ENCODE measurements at regions not wholly inside any gene's neighbourhood (a gene's known extent, or its start where the extent isn't known, plus 50 kb on each side); places are given as distances from the start of the nearest gene placed in this dataset.

DNA sequence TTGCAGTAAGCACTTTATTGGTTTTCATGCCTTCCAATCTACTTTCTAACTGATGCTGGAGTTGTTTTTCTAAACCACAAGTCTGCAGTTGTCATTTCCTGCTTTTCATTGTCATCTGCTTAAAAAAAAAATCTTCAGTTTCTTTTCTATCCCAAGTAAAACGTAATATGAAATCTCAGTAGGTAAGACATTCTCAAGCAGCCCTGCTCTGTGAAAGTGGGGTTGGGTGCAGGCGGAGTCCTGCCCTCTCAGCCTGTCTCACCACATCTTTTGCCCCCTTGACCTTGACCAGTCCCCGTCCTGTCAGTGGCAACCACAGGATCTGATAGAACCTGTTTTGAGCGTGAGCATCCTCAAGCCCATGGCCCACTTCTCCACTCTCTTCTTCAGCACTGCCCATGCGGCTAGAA, 80.0 kb upstream of the CPO start:
- H3K36me3 ChIP-seq (ENCODE audit: control insufficient read depth in 1 of 2, insufficient read depth in 2 of 2, low read length in 2 of 2) = no peaks in the 10 kb centered on the region
- ATAC-seq (no peak), DNase-seq (ENCODE audit: low read depth, low spot score) (no peak)
- TF ChIP-seq EZH2 (IDR thresholded peaks at IDR 0.05) = no peak
- TF ChIP-seq, protein P1, sequence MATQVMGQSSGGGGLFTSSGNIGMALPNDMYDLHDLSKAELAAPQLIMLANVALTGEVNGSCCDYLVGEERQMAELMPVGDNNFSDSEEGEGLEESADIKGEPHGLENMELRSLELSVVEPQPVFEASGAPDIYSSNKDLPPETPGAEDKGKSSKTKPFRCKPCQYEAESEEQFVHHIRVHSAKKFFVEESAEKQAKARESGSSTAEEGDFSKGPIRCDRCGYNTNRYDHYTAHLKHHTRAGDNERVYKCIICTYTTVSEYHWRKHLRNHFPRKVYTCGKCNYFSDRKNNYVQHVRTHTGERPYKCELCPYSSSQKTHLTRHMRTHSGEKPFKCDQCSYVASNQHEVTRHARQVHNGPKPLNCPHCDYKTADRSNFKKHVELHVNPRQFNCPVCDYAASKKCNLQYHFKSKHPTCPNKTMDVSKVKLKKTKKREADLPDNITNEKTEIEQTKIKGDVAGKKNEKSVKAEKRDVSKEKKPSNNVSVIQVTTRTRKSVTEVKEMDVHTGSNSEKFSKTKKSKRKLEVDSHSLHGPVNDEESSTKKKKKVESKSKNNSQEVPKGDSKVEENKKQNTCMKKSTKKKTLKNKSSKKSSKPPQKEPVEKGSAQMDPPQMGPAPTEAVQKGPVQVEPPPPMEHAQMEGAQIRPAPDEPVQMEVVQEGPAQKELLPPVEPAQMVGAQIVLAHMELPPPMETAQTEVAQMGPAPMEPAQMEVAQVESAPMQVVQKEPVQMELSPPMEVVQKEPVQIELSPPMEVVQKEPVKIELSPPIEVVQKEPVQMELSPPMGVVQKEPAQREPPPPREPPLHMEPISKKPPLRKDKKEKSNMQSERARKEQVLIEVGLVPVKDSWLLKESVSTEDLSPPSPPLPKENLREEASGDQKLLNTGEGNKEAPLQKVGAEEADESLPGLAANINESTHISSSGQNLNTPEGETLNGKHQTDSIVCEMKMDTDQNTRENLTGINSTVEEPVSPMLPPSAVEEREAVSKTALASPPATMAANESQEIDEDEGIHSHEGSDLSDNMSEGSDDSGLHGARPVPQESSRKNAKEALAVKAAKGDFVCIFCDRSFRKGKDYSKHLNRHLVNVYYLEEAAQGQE (IDR thresholded peaks at IDR 0.05; ENCODE audit: low read depth) = no peak
- TF ChIP-seq YY1 (IDR thresholded peaks at IDR 0.05; ENCODE audit: extremely low read depth, insufficient replicate concordance, low read depth, low read length) = no peak
- TF ChIP-seq RAD21 (IDR thresholded peaks at IDR 0.05; ENCODE audit: low read depth) = no peak
- TF ChIP-seq, protein P2, sequence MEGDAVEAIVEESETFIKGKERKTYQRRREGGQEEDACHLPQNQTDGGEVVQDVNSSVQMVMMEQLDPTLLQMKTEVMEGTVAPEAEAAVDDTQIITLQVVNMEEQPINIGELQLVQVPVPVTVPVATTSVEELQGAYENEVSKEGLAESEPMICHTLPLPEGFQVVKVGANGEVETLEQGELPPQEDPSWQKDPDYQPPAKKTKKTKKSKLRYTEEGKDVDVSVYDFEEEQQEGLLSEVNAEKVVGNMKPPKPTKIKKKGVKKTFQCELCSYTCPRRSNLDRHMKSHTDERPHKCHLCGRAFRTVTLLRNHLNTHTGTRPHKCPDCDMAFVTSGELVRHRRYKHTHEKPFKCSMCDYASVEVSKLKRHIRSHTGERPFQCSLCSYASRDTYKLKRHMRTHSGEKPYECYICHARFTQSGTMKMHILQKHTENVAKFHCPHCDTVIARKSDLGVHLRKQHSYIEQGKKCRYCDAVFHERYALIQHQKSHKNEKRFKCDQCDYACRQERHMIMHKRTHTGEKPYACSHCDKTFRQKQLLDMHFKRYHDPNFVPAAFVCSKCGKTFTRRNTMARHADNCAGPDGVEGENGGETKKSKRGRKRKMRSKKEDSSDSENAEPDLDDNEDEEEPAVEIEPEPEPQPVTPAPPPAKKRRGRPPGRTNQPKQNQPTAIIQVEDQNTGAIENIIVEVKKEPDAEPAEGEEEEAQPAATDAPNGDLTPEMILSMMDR (IDR thresholded peaks at IDR 0.05 in 2 of 3, conservative IDR thresholded peaks at IDR 0.05 in 1 of 3; ENCODE audit: borderline replicate concordance in 1 of 3, insufficient read depth in 1 of 3, low read depth in 2 of 3, low read length in 2 of 3) = no peak
- no peak for TF ChIP-seq ATF3 (IDR thresholded peaks at IDR 0.05)
- TF ChIP-seq FOSL1 (IDR thresholded peaks at IDR 0.05; ENCODE audit: low read depth) = no peak
- no peak for TF ChIP-seq SRF (IDR thresholded peaks at IDR 0.05; ENCODE audit: low read depth)
- TF ChIP-seq ZBTB33 (IDR thresholded peaks at IDR 0.05; ENCODE audit: extremely low read depth, insufficient replicate concordance, low read length) = no peak
- TF ChIP-seq TCF7L2 (IDR thresholded peaks at IDR 0.05; ENCODE audit: borderline replicate concordance, extremely low read depth, insufficient read depth, insufficient read length) = no peak
- TF ChIP-seq SP1 (IDR thresholded peaks at IDR 0.05; ENCODE audit: low read depth) = no peak
- TF ChIP-seq CEBPB (IDR thresholded peaks at IDR 0.05; ENCODE audit: low read depth) = no peak
- TF ChIP-seq ZFX (IDR thresholded peaks at IDR 0.05) = no peak
- TF ChIP-seq EGR1 (IDR thresholded peaks at IDR 0.05; ENCODE audit: low read depth) = no peak
- TF ChIP-seq POLR2AphosphoS5 (IDR thresholded peaks at IDR 0.05; ENCODE audit: low read depth, low read length) = no peak
- no peak for TF ChIP-seq CBX3 (IDR thresholded peaks at IDR 0.05; ENCODE audit: low read depth)
- TF ChIP-seq ELF1 (IDR thresholded peaks at IDR 0.05; ENCODE audit: borderline replicate concordance, low read depth) = no peak
- TF ChIP-seq SIN3A (IDR thresholded peaks at IDR 0.05; ENCODE audit: low read depth) = no peak
- H3K27me3 ChIP-seq (ENCODE audit: insufficient read depth, low read length) = no peaks in the 10 kb centered on the region
- POLR2A ChIA-PET = no interaction called here
- BruUV-seq (replicated peaks) = no TSS peak
- H3K4me3 ChIP-seq (replicated peaks in 1 of 2; ENCODE audit: low read depth in 1 of 2, low read length in 2 of 2) = no peak overlapping the region
- no peak overlapping the region for H3K4me2 ChIP-seq (ENCODE audit: low read length)
- H2AFZ ChIP-seq (ENCODE audit: low read depth, low read length, poor library complexity, severe bottlenecking) = no peak overlapping the region
- CTCF ChIA-PET = no interaction called here
- H3K4me1 ChIP-seq (ENCODE audit: control insufficient read depth in 1 of 2, insufficient read depth in 2 of 2, low read length in 2 of 2) = no peaks in the 10 kb centered on the region
- no peak overlapping the region for H3K27ac ChIP-seq (ENCODE audit: low read depth, low read length)
- H3K79me2 ChIP-seq (ENCODE audit: insufficient read depth, low read length) = no peaks in the 10 kb centered on the region
- intact Hi-C loops (cut with micrococcal nuclease) = no loop called here
- no peaks in the 10 kb centered on the region for H3K9me2 ChIP-seq (ENCODE audit: insufficient read depth)
- no peaks in the 10 kb centered on the region for H3K9me3 ChIP-seq (ENCODE audit: control insufficient read depth in 1 of 2, insufficient read depth in 1 of 2, low read depth in 1 of 2, low read length in 2 of 2)
- H3K9ac ChIP-seq (ENCODE audit: low read length) = no peak overlapping the region
- RAD21 ChIA-PET (ENCODE audit: low non-redundant PET in 1 of 2, low total read pairs in 2 of 2, uncharacterized antibody in 2 of 2, unreplicated experiment in 2 of 2) = no interaction called here
- no peaks in the 10 kb centered on the region for H4K20me1 ChIP-seq (ENCODE audit: insufficient read depth)

Data from HCT116 (cell line).